Right kidney (tissue), 1 donor: ENCODE measurements at regions not wholly inside any gene's neighbourhood (a gene's known extent, or its start where the extent isn't known, plus 50 kb on each side); places are given as distances from the start of the nearest gene placed in this dataset.
"Not testable (repeated sequence)": the region's sequence is repeated elsewhere in the genome, so short reads cannot be mapped to it uniquely, and the experiment has no call there.

ENCODE experiments used
- DNase-seq: peaks from one replicate; pipeline ENCODE4 v3.0.0-alpha.2; 2016

- no peak for DNase-seq
These were observed 87.1 kb upstream of the ZNF281 start for GRCh38 chr1:200496937-200497336.

GRCh38 chr1:200495901-200496300 is 86.1 kb upstream of the ZNF281 start:
- DNase-seq: no peak

- DNase-seq: no peak
These were observed 83.5 kb upstream of the ZNF281 start for GRCh38 chr1:200493344-200493743.

DNA sequence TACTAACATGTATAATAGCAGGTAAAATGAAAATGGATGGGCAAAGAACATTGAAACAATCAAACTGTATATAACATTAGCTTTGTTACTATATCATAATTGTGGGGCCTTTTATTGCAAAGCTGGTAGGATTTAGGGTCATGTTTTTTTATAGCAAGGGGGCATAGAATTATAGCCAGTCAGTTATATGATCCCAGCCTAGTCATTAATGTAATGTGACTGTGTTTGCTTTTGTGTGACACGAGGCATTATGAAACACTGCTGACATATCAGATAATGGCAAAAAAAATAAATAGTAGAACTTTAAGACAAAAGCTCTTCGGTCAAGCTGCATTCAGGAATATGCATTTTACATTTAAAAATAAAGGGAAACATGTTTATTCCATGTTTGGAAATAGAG is 81.3 kb upstream of the ZNF281 start:
- no peak for DNase-seq

DNA sequence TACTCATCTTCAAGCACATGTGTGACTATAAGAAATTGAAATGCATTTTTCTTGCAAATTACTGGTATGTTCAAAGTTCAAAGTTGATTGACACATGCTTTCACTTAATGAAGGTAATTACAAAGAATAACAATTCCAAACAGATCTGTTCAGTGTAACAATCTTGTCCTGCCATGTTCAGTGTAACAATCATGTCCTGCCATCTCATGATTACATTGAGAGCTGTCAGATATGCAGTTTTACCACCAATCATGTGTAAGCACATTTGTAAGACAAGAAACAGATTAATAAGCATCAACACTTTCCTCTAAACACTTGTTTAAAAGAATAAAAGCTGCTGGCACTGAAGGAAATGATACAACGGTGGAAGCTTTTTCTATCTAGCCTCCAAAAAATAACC is 80.3 kb upstream of the ZNF281 start:
- no peak for DNase-seq

GRCh38 chr1:200488375-200489165 is 78.7 kb upstream of the ZNF281 start:
- DNase-seq: peak; percentile 46

- DNase-seq: no peak
These were observed 77.8 kb upstream of the ZNF281 start for GRCh38 chr1:200487650-200488049.

- DNase-seq: no peak
These were observed 76.8 kb upstream of the ZNF281 start for GRCh38 chr1:200486634-200487033.

GRCh38 chr1:200484438-200484946 is 74.7 kb upstream of the ZNF281 start:
- DNase-seq: not testable (repeated sequence)

GRCh38 chr1:200483491-200484143 is 73.8 kb upstream of the ZNF281 start:
- DNase-seq: no peak

GRCh38 chr1:200480964-200481363 is 71.1 kb upstream of the ZNF281 start:
- no peak for DNase-seq

DNA sequence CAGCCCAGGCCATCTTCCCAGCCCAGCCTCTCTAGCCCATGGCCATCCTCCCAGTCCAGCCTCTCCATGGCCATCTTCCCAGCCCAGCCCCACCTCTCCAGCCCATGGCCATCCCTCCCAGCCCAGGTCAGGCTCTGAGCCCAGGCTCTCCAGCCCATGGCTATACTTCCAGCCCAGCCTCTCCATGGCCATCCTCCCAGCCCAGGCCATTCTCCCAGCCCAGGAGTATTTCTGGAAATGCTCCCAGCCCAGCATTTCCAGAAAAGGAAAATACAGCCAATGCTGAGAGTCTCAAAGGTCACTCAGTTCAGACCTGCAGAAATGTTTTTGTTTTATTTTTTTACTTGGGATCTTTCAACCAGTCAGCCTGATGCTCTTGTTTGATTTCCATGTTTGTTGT is 70.0 kb upstream of the ZNF281 start:
- no peak for DNase-seq

DNA sequence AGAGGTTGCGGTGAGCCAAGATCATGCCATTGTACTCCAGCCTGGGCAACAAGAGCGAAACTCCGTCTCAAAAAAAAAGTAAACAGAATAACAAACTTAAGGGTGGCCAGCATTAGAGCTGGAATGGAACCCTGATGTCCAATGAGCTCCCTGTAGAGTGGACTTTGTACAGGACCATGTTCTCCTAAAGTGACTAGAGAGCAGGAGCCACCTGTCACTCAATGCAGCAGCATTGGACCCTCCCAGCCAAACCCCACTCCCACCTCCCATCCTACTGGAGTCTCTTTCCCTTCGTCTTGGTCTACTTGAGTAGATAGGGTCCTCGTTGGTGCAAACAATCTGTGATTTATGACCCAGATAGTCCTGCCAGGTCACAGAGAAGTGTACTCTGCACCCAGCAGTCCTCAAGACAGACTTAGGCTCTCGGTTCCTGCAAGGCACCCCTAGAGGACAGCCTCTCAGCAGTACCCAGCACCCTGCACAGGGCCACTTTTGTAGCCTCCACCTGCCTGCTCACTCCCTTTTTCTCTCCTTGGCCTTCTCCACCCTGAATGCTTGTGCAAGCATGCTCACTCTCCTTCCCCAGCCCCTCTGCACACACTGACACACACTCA is 69.2 kb upstream of the ZNF281 start:
- DNase-seq: no peak

- no peak for DNase-seq
These were observed 68.4 kb upstream of the ZNF281 start for GRCh38 chr1:200478239-200478623.

GRCh38 chr1:200474633-200475032 is 64.8 kb upstream of the ZNF281 start:
- DNase-seq: no peak

DNA sequence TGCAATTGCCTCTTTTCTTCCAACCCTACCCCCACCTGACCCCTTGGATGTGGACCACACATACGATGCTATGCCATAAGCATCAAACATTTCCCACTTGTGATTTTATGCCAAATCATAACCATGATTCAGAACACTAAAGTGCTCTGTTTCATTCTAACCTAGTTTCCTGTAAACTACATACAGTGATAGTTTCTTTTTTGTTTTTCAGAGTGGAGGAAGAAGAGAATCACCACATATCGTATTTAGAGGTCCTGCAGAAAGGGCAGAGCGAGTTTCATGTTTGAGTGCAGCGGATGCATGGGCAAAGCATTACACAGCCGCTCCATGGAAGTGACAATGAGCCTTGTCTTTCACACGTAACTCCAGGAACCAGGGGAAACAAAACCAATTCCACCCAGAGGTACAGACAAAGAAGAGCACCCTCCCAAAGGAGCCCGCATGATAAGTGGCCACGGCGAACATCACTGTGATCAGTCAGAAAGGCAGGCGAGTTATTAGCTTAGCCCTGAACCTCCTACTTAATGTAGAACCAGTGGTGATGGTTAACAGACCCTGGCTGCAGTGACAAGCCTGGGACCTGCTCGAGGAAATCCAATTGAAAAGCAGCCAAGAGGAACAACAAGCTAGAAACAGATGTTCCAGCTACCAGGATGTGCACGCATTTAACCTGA is 64.0 kb upstream of the ZNF281 start:
- DNase-seq: peak; percentile 41

DNA sequence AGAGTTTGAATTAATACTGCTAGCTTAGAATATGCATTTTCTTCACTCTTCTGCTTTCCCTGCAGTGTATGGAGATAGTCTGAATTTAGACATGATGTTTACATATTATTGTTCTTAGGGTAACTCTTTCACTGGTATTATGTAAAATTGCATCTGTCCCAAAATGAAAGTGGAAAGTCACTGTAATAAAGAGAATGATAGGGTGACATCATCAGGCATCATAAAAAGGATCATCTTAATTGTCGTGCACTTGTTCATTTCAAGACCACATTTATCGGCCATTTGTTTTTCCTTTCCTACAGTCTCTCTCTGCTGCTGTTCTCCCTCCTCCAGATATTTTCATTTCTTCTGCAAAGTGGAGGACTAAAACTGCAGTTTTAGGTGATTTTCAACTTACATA is 61.9 kb upstream of the ZNF281 start:
- DNase-seq: no peak

DNA sequence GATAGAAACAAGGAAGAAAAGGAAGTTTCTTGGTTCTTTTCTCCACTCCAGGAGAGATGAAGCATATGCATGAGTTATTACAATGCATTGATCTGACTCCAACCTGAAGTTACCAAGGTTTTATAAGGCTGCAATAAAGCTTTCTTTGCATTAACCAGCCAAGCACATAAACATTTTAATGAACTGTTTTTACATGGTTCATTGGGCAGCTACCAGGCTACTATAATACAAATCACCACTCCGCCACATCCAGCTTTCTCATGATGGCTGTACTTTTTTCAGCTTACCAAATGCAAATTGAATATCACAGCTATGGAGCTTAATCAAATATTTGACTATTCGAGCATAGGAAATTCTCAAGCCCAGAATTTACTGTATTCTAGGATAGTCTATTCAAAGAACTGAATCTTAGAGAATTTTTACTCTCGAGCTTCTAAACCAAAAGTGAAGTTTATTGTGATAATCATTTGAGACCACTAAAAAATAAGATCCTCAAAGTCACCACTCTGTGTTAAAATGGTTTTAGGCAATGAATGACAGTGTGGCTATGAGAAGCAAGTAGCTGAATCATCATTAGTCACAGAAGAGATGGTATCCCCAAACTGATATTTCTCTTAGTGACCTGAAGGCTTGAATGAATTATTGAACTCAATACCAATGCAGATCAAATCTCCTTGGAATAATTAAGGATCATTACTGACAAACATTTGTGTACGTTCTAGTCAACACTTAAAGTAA is 58.6 kb upstream of the ZNF281 start:
- no peak for DNase-seq

GRCh38 chr1:200464784-200465400 is 55.1 kb upstream of the ZNF281 start:
- DNase-seq: no peak
